ENCODE measurements at regions not wholly inside any gene's neighbourhood (a gene's known extent, or its start where the extent isn't known, plus 50 kb on each side); places are given as distances from the start of the nearest gene placed in this dataset.

- Histone ChIP-seq H3K27me3 (ENCODE audit: control insufficient read depth in 2 of 2, insufficient read depth in 2 of 2, low read length in 2 of 2) (no peaks in the 10 kb centered on the region), H3K27ac (ENCODE audit: low read depth in 1 of 2, low read length in 2 of 2) (no peak overlapping the region), H3K9ac (ENCODE audit: insufficient read depth, low read length, poor library complexity, severe bottlenecking) (no peak overlapping the region), H3K36me3 (replicated peaks in 1 of 2; ENCODE audit: control insufficient read depth in 1 of 2, insufficient read depth in 2 of 2, low read length in 2 of 2) (no peaks in the 10 kb centered on the region), H3K4me2 (replicated peaks; ENCODE audit: extremely low read depth, low read length, poor library complexity, severe bottlenecking) (no peak overlapping the region), H3K79me2 (ENCODE audit: insufficient read depth, low read length) (no peaks in the 10 kb centered on the region), H3K4me1 (ENCODE audit: control insufficient read depth in 1 of 2, insufficient read depth in 2 of 2, low read length in 2 of 2) (no peaks in the 10 kb centered on the region), H3K9me3 (replicated peaks in 1 of 2; ENCODE audit: control insufficient read depth in 1 of 2, insufficient read depth in 1 of 2, low read length in 2 of 2) (peaks cover 0 to 4% of the 10 kb centered on the region in 2 donors), H2AFZ (ENCODE audit: insufficient read depth, low read depth, low read length, poor library complexity, severe bottlenecking) (no peak overlapping the region), H4K20me1 (ENCODE audit: insufficient read depth, low read length) (no peaks in the 10 kb centered on the region), H3K4me3 (replicated peaks in 1 of 3; ENCODE audit: low read depth in 2 of 3, low read length in 3 of 3) (no peak overlapping the region)
- WGBS (ENCODE audit: insufficient coverage): no CpG with 5 or more reads among the region's 2 CpGs
- TF ChIP-seq CTCF (IDR thresholded peaks at IDR 0.05): no peak
- intact Hi-C loops (cut with micrococcal nuclease): no loop called here
- Mint-ChIP-seq H3K27ac (no peak overlapping the region), H3K27me3 (ENCODE audit: low read depth in 3 of 3) (peaks cover 0 to 1% (median 1%) of the 10 kb centered on the region in 3 donors), H3K9me3 (peaks cover 0 to 6% (median 2%) of the 10 kb centered on the region in 7 donors), H3K4me1 (no peaks in the 10 kb centered on the region), H3K36me3 (no peaks in the 10 kb centered on the region), H3K4me3 (no peak overlapping the region)
- DNase-seq: no peak
Observed at GRCh38 chr7:21192657-21193056, 235.2 kb upstream of the SP4 start.

GRCh38 chr7:21193895-21194294 is 234.0 kb upstream of the SP4 start:
- WGBS (ENCODE audit: insufficient coverage): no CpG with 5 or more reads among the region's 2 CpGs
- Mint-ChIP-seq H3K4me3 (no peak overlapping the region), H3K36me3 (no peaks in the 10 kb centered on the region), H3K4me1 (no peaks in the 10 kb centered on the region), H3K27ac (no peak overlapping the region), H3K9me3 (peaks cover 0 to 8% (median 2%) of the 10 kb centered on the region in 7 donors), H3K27me3 (ENCODE audit: low read depth in 3 of 3) (peaks cover 0 to 1% (median 1%) of the 10 kb centered on the region in 3 donors)
- H4K20me1 ChIP-seq (ENCODE audit: insufficient read depth, low read length): no peaks in the 10 kb centered on the region
- no peaks in the 10 kb centered on the region for H3K27me3 ChIP-seq (ENCODE audit: control insufficient read depth in 2 of 2, insufficient read depth in 2 of 2, low read length in 2 of 2)
- intact Hi-C loops (cut with micrococcal nuclease): no loop called here
- H3K36me3 ChIP-seq (replicated peaks in 1 of 2; ENCODE audit: control insufficient read depth in 1 of 2, insufficient read depth in 2 of 2, low read length in 2 of 2): no peaks in the 10 kb centered on the region
- no peak for DNase-seq
- no peaks in the 10 kb centered on the region for H3K4me1 ChIP-seq (ENCODE audit: control insufficient read depth in 1 of 2, insufficient read depth in 2 of 2, low read length in 2 of 2)
- no peak overlapping the region for H3K27ac ChIP-seq (ENCODE audit: low read depth in 1 of 2, low read length in 2 of 2)
- no peaks in the 10 kb centered on the region for H3K79me2 ChIP-seq (ENCODE audit: insufficient read depth, low read length)
- TF ChIP-seq CTCF (IDR thresholded peaks at IDR 0.05): no peak
- no peak overlapping the region for H3K9ac ChIP-seq (ENCODE audit: insufficient read depth, low read length, poor library complexity, severe bottlenecking)
- H2AFZ ChIP-seq (ENCODE audit: insufficient read depth, low read depth, low read length, poor library complexity, severe bottlenecking): no peak overlapping the region
- H3K4me2 ChIP-seq (replicated peaks; ENCODE audit: extremely low read depth, low read length, poor library complexity, severe bottlenecking): no peak overlapping the region
- peaks cover 0 to 8% of the 10 kb centered on the region in 2 donors for H3K9me3 ChIP-seq (replicated peaks in 1 of 2; ENCODE audit: control insufficient read depth in 1 of 2, insufficient read depth in 1 of 2, low read length in 2 of 2)
- no peak overlapping the region for H3K4me3 ChIP-seq (replicated peaks in 1 of 3; ENCODE audit: low read depth in 2 of 3, low read length in 3 of 3)

Measured in CD14-positive monocyte (primary cell).